ENCODE measurements at regions not wholly inside any gene's neighbourhood (a gene's known extent, or its start where the extent isn't known, plus 50 kb on each side); places are given as distances from the start of the nearest gene placed in this dataset.

GRCh38 chr11:32198053-32198452 is 107.2 kb downstream of the RCN1 start:
- DNase-seq (ENCODE audit: low read depth) = no peak
- TF ChIP-seq, protein P1, sequence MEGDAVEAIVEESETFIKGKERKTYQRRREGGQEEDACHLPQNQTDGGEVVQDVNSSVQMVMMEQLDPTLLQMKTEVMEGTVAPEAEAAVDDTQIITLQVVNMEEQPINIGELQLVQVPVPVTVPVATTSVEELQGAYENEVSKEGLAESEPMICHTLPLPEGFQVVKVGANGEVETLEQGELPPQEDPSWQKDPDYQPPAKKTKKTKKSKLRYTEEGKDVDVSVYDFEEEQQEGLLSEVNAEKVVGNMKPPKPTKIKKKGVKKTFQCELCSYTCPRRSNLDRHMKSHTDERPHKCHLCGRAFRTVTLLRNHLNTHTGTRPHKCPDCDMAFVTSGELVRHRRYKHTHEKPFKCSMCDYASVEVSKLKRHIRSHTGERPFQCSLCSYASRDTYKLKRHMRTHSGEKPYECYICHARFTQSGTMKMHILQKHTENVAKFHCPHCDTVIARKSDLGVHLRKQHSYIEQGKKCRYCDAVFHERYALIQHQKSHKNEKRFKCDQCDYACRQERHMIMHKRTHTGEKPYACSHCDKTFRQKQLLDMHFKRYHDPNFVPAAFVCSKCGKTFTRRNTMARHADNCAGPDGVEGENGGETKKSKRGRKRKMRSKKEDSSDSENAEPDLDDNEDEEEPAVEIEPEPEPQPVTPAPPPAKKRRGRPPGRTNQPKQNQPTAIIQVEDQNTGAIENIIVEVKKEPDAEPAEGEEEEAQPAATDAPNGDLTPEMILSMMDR (IDR thresholded peaks at IDR 0.05; ENCODE audit: control insufficient read depth, insufficient read depth, low read depth, low read length, missing control alignments) = no peak
- H3K4me3 ChIP-seq (ENCODE audit: control insufficient read depth, low read depth, low read length) = no peak overlapping the region

DNA sequence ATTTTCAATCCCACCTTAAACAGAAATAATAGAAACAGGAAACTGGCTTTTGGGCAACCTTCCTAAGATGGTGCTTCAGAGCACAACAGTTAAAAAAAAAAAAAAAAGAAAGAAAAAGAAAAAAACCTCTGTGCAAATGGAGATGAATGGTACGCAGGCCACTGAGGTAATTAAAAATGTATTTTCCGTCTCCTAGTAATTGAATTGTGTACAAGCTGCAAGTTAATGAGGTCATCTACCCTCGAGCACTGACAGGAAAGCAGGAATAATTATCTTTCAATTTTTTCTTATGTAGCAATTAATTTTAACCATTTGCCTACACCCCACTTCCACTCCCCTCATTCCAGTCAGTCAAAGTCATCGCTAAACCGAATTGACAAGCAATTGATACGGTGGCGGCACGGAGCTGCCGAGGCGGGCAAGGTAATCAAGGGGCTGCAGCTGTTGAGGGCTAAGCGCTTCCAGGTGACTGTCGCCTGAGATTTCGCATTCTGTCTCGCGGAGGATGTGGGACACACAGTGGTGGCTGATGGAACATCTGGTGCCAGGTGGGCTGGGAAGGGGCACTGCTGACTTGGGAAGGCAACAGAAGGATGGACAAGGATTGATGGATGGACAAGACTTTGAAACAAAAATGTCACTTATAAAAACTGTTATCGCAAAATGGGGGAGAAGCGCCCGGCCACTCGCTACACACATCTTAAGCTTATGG is 109.4 kb downstream of the RCN1 start:
- H3K4me3 ChIP-seq (ENCODE audit: control insufficient read depth, low read depth, low read length) = no peak overlapping the region
- TF ChIP-seq, protein P1 (IDR thresholded peaks at IDR 0.05; ENCODE audit: control insufficient read depth, insufficient read depth, low read depth, low read length, missing control alignments) = no peak
- no peak for DNase-seq (ENCODE audit: low read depth)

DNA sequence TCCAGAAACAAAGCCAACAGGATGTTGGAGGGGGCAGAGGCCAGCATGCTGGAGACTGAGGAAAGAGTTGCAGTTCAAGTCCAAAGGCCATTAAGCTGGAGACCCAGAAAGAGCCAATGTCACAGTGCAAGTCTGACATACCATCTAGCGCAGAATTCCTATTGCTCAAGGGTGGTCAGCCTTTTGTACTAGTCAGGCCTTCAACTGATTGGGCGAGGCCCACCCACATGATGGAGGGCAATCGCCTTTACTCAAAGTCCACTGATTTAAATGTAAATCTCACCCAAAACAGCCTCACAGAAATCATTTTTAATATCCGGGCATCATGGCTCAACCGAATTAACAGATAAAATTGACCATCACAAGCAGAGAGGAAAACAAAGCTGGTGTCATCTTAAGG is 113.9 kb downstream of the RCN1 start:
- no peak overlapping the region for H3K4me3 ChIP-seq (ENCODE audit: control insufficient read depth, low read depth, low read length)
- TF ChIP-seq, protein P1 (IDR thresholded peaks at IDR 0.05; ENCODE audit: control insufficient read depth, insufficient read depth, low read depth, low read length, missing control alignments) = no peak
- no peak for DNase-seq (ENCODE audit: low read depth)

DNA sequence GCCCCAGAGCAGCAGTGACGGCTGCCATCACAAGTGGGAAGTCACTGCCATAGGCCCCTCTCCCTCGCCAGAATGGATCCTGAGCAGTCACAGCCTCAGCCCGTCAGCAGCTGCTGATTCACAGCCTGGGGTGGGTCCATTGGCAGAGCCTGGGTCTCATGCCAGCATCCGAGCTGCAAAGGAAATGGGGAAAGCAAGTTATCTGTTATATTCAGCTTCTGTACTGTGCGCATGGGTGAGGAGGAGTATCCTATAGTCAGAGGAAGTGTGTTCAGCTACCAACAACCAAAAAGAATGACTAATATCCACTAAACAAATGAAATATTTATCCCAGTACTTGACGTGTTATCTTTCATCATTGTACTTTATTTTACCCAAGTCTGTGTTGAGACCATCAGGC is 119.7 kb downstream of the RCN1 start:
- H3K4me3 ChIP-seq (ENCODE audit: control insufficient read depth, low read depth, low read length) = no peak overlapping the region
- TF ChIP-seq, protein P1 (IDR thresholded peaks at IDR 0.05; ENCODE audit: control insufficient read depth, insufficient read depth, low read depth, low read length, missing control alignments) = no peak
- peak; percentile 4 for DNase-seq (ENCODE audit: low read depth)

GRCh38 chr11:32213223-32213622 is 122.3 kb downstream of the RCN1 start:
- no peak for DNase-seq (ENCODE audit: low read depth)
- TF ChIP-seq, protein P1 (IDR thresholded peaks at IDR 0.05; ENCODE audit: control insufficient read depth, insufficient read depth, low read depth, low read length, missing control alignments) = no peak
- H3K4me3 ChIP-seq (ENCODE audit: control insufficient read depth, low read depth, low read length) = no peak overlapping the region

DNA sequence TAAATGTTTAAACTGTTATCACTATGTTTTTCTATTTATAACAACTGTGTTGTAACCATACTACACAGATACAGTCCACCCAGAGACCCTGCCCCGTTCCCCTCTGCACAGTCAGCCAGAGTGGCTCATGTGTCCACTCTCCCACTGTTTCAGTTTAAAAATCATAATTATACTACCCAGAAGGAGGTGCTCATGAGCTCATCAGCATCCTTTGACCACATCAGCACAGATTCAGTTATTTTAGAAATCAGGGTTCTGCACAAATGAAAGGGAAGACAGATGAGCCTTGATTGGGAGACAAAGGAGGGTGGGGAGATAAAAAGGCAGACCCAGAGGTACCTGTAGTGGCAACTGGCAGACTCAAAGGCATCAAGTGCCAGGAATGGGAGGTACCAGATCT is 124.3 kb downstream of the RCN1 start:
- TF ChIP-seq, protein P1 (IDR thresholded peaks at IDR 0.05; ENCODE audit: control insufficient read depth, insufficient read depth, low read depth, low read length, missing control alignments) = no peak
- H3K4me3 ChIP-seq (ENCODE audit: control insufficient read depth, low read depth, low read length) = no peak overlapping the region

More for the DNA sequence above, 124.3 kb downstream of the RCN1 start:
- no peak for DNase-seq (ENCODE audit: low read depth)

Measured in AG09309 (cell line).